IMR-90 (cell line): ENCODE measurements at regions not wholly inside any gene's neighbourhood (a gene's known extent, or its start where the extent isn't known, plus 50 kb on each side); places are given as distances from the start of the nearest gene placed in this dataset.

ENCODE experiments used
- ATAC-seq: fragments of 200-7000 bp; cut with Tn5 transposase; 2 replicates; pipeline ENCODE4 v1.9.1; 2020; ENCODE audit warnings: low read depth, mild to moderate bottlenecking, moderate library complexity
- BruUV-seq: library from RNA; stranded (reverse); fragments of 400-500 nt; replicated peaks from 2 replicates; lab custom pipeline; 2021; lab: Mats Ljungman, UMichigan
- CTCF ChIA-PET: fragments of 300-600 bp; formaldehyde crosslinking; extraction: SDS; loops from one replicate; lab custom pipeline; 2021; ENCODE audit warnings: antibody characterized with exemption; lab: Yijun Ruan, JAX
- POLR2A ChIA-PET: fragments of 300-600 bp; sonication (Branson Sonifier 250); formaldehyde crosslinking; loops from one replicate; lab custom pipeline; 2022; ENCODE audit warnings: antibody characterized with exemption; ENCODE audit not compliant: unreplicated experiment; lab: Charles Lee
- DNase-seq: peaks from one replicate; pipeline ENCODE4 v3.0.0; 2013
- H2AFZ ChIP-seq: replicated peaks from 2 replicates; pipeline ENCODE3; 2013; ENCODE audit warnings: low read length, mild to moderate bottlenecking; ENCODE audit not compliant: poor library complexity
- H2AK5ac ChIP-seq: 2 replicates; pipeline ENCODE4 v1.6.1; 2013; ENCODE audit warnings: low read depth, low read length, inconsistent platforms
- H2AK9ac ChIP-seq: replicated peaks from 2 replicates; pipeline ENCODE3; 2013; ENCODE audit warnings: mild to moderate bottlenecking, low read depth, low read length, moderate library complexity; ENCODE audit not compliant: poor library complexity
- H2BK120ac ChIP-seq: 2 replicates; pipeline ENCODE4 v1.6.1; 2013; ENCODE audit warnings: low read depth, low read length, inconsistent platforms
- H2BK15ac ChIP-seq: 3 replicates; pipeline ENCODE4 v1.6.1; 2013; ENCODE audit warnings: low read depth, low read length, inconsistent platforms
- H2BK20ac ChIP-seq: 2 replicates; pipeline ENCODE4 v1.6.1; 2013; ENCODE audit warnings: low read depth, mild to moderate bottlenecking, inconsistent platforms, low read length, moderate library complexity
- H2BK5ac ChIP-seq: 2 replicates; pipeline ENCODE4 v1.6.1; 2013; ENCODE audit warnings: mild to moderate bottlenecking, low read depth, low read length, inconsistent platforms; ENCODE audit not compliant: poor library complexity, severe bottlenecking
- H3K14ac ChIP-seq: replicated peaks from 2 replicates; pipeline ENCODE4 v1.6.1; 2013; ENCODE audit warnings: low read depth, low read length, inconsistent platforms
- H3K18ac ChIP-seq: 2 replicates; pipeline ENCODE4 v1.6.1; 2013; ENCODE audit warnings: low read depth, low read length, control low read depth
- H3K23ac ChIP-seq: 2 replicates; pipeline ENCODE4 v1.6.1; 2013; ENCODE audit warnings: low read depth, low read length, inconsistent platforms
- H3K27ac ChIP-seq: 2 replicates; pipeline ENCODE4 v1.5.1; 2013; ENCODE audit warnings: mild to moderate bottlenecking, control low read depth, low read length; ENCODE audit not compliant: insufficient read depth
- H3K27me3 ChIP-seq: 2 replicates; pipeline ENCODE4 v1.6.1; 2013; ENCODE audit warnings: low read length; ENCODE audit not compliant: control insufficient read depth, insufficient read depth
- H3K36me3 ChIP-seq: 2 replicates; pipeline ENCODE4 v1.6.1; 2013; ENCODE audit warnings: low read length, mixed read lengths; ENCODE audit not compliant: control insufficient read depth, insufficient read depth
- H3K4ac ChIP-seq: 2 replicates; pipeline ENCODE4 v1.6.1; 2013; ENCODE audit warnings: low read depth, low read length, inconsistent platforms
- H3K4me1 ChIP-seq: 2 replicates; pipeline ENCODE4 v1.6.1; 2013; ENCODE audit warnings: low read length, mixed read lengths; ENCODE audit not compliant: control insufficient read depth, insufficient read depth
- H3K4me2 ChIP-seq: 2 replicates; pipeline ENCODE4 v1.6.1; 2013; ENCODE audit warnings: low read depth, mild to moderate bottlenecking, control low read depth, low read length, moderate library complexity
- H3K4me3 ChIP-seq: 2 replicates; pipeline ENCODE4 v1.5.1; 2013; ENCODE audit warnings: low read depth, mild to moderate bottlenecking, control low read depth, low read length, moderate library complexity; ENCODE audit not compliant: insufficient read depth
- H3K56ac ChIP-seq: 2 replicates; pipeline ENCODE4 v1.6.1; 2013; ENCODE audit warnings: low read length, inconsistent platforms; ENCODE audit not compliant: insufficient read depth; ENCODE audit errors: extremely low read depth
- H3K79me1 ChIP-seq, 2 experiments: 2 replicates each; pipeline ENCODE4 v1.6.1; 2013; ENCODE audit warnings: low read length in 2 of 2, inconsistent platforms in 1 of 2, low read depth in 1 of 2
- H3K9ac ChIP-seq: 2 replicates; pipeline ENCODE4 v1.6.1; 2013; ENCODE audit warnings: low read depth, low read length, control low read depth
- H3K9me1 ChIP-seq: 2 replicates; pipeline ENCODE4 v1.6.1; 2013; ENCODE audit warnings: low read length, inconsistent platforms; ENCODE audit not compliant: insufficient read depth
- H3K9me3 ChIP-seq: 2 replicates; pipeline ENCODE4 v1.6.1; 2013; ENCODE audit warnings: low read length; ENCODE audit not compliant: control insufficient read depth, insufficient read depth
- H4K20me1 ChIP-seq: 2 replicates; pipeline ENCODE4 v1.6.1; 2013; ENCODE audit warnings: low read length, inconsistent platforms; ENCODE audit not compliant: insufficient read depth
- H4K5ac ChIP-seq: 2 replicates; pipeline ENCODE4 v1.6.1; 2013; ENCODE audit warnings: mild to moderate bottlenecking, low read depth, low read length, control low read depth
- H4K8ac ChIP-seq, 2 experiments: 2 replicates each; pipeline ENCODE4 v1.6.1; 2013; ENCODE audit warnings: low read depth in 2 of 2, low read length in 2 of 2, control low read depth in 1 of 2, inconsistent platforms in 1 of 2
- H4K91ac ChIP-seq: 2 replicates; pipeline ENCODE4 v1.6.1; 2013; ENCODE audit warnings: low read depth, low read length, inconsistent platforms; ENCODE audit not compliant: insufficient read depth
- BHLHE40 ChIP-seq: fragments of 150-350 bp; IDR thresholded peaks from 2 replicates; pipeline ENCODE4 v1.6.1; 2016; ENCODE audit warnings: mild to moderate bottlenecking, low read depth, low read length
- CEBPB ChIP-seq: IDR thresholded peaks from 2 replicates; pipeline ENCODE4 v1.6.1; 2012; ENCODE audit warnings: low read depth, low read length, improper control_type of control experiment
- CHD1 ChIP-seq: IDR thresholded peaks from 2 replicates; pipeline ENCODE4 v1.6.1; 2012; ENCODE audit warnings: low read depth, low read length, improper control_type of control experiment
- FOS ChIP-seq: fragments of 150-350 bp; IDR thresholded peaks from 2 replicates; pipeline ENCODE4 v1.6.1; 2016; ENCODE audit warnings: low read depth, low read length
- MAFK ChIP-seq: IDR thresholded peaks from 2 replicates; pipeline ENCODE4 v1.6.1; 2012; ENCODE audit warnings: low read depth, low read length, improper control_type of control experiment
- MAZ ChIP-seq: IDR thresholded peaks from 2 replicates; pipeline ENCODE4 v1.6.1; 2012; ENCODE audit warnings: low read depth, mild to moderate bottlenecking, low read length, improper control_type of control experiment, moderate library complexity, borderline replicate concordance
- MXI1 ChIP-seq: IDR thresholded peaks from 2 replicates; pipeline ENCODE4 v1.6.1; 2012; ENCODE audit warnings: low read depth, mild to moderate bottlenecking, low read length, moderate library complexity, borderline replicate concordance
- NFE2L2 ChIP-seq: fragments of 150-350 bp; IDR thresholded peaks from 2 replicates; pipeline ENCODE4 v1.6.1; 2016; ENCODE audit warnings: low read depth, mild to moderate bottlenecking, low read length
- POLR2A ChIP-seq: IDR thresholded peaks from 2 replicates; pipeline ENCODE4 v1.6.1; 2012; ENCODE audit warnings: mild to moderate bottlenecking, low read depth, low read length
- RAD21 ChIP-seq: IDR thresholded peaks from 2 replicates; pipeline ENCODE4 v1.6.1; 2012; ENCODE audit warnings: low read length, improper control_type of control experiment
- RCOR1 ChIP-seq: IDR thresholded peaks from 2 replicates; pipeline ENCODE4 v1.6.1; 2012; ENCODE audit warnings: mild to moderate bottlenecking, low read length, improper control_type of control experiment; ENCODE audit not compliant: insufficient replicate concordance
- RFX5 ChIP-seq: IDR thresholded peaks from 2 replicates; pipeline ENCODE4 v1.8.0; 2012; ENCODE audit warnings: low read depth, mild to moderate bottlenecking, low read length, moderate library complexity
- SMC3 ChIP-seq: fragments of 150-350 bp; IDR thresholded peaks from 2 replicates; pipeline ENCODE4 v1.6.1; 2016; ENCODE audit warnings: low read depth, mild to moderate bottlenecking, antibody characterized with exemption, low read length, moderate library complexity
- dilution Hi-C: fragments of 300-500 bp; cut with HindIII; formaldehyde crosslinking; loops from one replicate; pipeline ENCODE4 v1.14.3; 2018; ENCODE audit warnings: low sequenced_read_pairs; ENCODE audit not compliant: unreplicated experiment
- in situ Hi-C: fragments of 300-500 bp; cut with MboI; formaldehyde crosslinking; loops from 3 replicates; pipeline ENCODE4 v1.14.3; 2019; ENCODE audit warnings: low sequenced_read_pairs, inconsistent platforms, mixed read lengths
- intact Hi-C: fragments of 100-400 bp; cut with micrococcal nuclease; formaldehyde crosslinking; loops from 2 replicates; pipeline ENCODE4 v1.10.0; 2022
- TF ChIP-seq, protein P1 (sequence below): fragments of 150-350 bp; IDR thresholded peaks from 2 replicates; pipeline ENCODE4 v1.6.1; 2016; ENCODE audit warnings: low read depth, mild to moderate bottlenecking, low read length, moderate library complexity, borderline replicate concordance
- TF ChIP-seq, protein P2 (sequence below): conservative IDR thresholded peaks from 2 replicates; pipeline ENCODE4 v1.5.1; 2012; ENCODE audit warnings: mild to moderate bottlenecking, low read depth, low read length, improper control_type of control experiment
- TF ChIP-seq, protein P3 (sequence below): fragments of 150-350 bp; IDR thresholded peaks from 2 replicates; pipeline ENCODE4 v1.6.1; 2017; ENCODE audit warnings: mild to moderate bottlenecking, antibody characterized with exemption, low read length, low read depth

DNA sequence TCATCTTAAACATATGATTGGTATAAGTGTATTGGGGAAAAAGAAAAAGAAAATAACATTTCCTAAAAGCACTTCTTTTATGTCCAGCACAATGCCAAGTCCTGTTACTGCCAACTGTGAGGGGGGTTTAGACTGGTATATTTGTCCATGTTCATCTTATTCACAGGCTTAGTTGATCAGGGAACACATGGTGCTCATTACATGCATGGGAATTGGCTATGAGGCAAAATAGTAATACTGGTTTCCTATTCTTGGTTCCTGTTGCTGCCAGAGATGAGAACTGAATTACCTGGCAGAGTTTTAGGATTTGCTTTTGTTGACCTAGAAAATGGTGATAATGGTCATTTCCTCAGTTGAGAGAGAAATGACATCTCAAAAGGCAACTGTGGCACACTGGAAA, 398.8 kb downstream of the DUSP10 start:
- BruUV-seq: no TSS peak
- ATAC-seq: no peak

More for the DNA sequence above, 398.8 kb downstream of the DUSP10 start:
- no peak overlapping the region for H2AK9ac ChIP-seq
- no peak overlapping the region for H3K9ac ChIP-seq
- H4K20me1 ChIP-seq: no peaks in the 10 kb centered on the region
- no peak overlapping the region for H3K14ac ChIP-seq
- in situ Hi-C loops: no loop called here
- ChIA-PET POLR2A (no interaction called here), CTCF (no interaction called here)
- no peak overlapping the region for H3K18ac ChIP-seq
- no peak overlapping the region for H4K8ac ChIP-seq
- no peaks in the 10 kb centered on the region for H3K4me1 ChIP-seq
- H3K27me3 ChIP-seq: peaks cover under 1% of the 10 kb centered on the region; the same call in 1 of the 2 replicates
- TF ChIP-seq CHD1 (no peak), FOS (no peak), POLR2A (no peak), MXI1 (no peak), SMC3 (no peak), NFE2L2 (no peak), RCOR1 (no peak), CEBPB (no peak), BHLHE40 (no peak), RAD21 (no peak), MAFK (no peak), MAZ (no peak), RFX5 (no peak)
- TF ChIP-seq, protein P1, sequence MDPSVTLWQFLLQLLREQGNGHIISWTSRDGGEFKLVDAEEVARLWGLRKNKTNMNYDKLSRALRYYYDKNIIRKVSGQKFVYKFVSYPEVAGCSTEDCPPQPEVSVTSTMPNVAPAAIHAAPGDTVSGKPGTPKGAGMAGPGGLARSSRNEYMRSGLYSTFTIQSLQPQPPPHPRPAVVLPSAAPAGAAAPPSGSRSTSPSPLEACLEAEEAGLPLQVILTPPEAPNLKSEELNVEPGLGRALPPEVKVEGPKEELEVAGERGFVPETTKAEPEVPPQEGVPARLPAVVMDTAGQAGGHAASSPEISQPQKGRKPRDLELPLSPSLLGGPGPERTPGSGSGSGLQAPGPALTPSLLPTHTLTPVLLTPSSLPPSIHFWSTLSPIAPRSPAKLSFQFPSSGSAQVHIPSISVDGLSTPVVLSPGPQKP: no peak
- TF ChIP-seq, protein P2, sequence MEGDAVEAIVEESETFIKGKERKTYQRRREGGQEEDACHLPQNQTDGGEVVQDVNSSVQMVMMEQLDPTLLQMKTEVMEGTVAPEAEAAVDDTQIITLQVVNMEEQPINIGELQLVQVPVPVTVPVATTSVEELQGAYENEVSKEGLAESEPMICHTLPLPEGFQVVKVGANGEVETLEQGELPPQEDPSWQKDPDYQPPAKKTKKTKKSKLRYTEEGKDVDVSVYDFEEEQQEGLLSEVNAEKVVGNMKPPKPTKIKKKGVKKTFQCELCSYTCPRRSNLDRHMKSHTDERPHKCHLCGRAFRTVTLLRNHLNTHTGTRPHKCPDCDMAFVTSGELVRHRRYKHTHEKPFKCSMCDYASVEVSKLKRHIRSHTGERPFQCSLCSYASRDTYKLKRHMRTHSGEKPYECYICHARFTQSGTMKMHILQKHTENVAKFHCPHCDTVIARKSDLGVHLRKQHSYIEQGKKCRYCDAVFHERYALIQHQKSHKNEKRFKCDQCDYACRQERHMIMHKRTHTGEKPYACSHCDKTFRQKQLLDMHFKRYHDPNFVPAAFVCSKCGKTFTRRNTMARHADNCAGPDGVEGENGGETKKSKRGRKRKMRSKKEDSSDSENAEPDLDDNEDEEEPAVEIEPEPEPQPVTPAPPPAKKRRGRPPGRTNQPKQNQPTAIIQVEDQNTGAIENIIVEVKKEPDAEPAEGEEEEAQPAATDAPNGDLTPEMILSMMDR: no peak
- TF ChIP-seq, protein P3, sequence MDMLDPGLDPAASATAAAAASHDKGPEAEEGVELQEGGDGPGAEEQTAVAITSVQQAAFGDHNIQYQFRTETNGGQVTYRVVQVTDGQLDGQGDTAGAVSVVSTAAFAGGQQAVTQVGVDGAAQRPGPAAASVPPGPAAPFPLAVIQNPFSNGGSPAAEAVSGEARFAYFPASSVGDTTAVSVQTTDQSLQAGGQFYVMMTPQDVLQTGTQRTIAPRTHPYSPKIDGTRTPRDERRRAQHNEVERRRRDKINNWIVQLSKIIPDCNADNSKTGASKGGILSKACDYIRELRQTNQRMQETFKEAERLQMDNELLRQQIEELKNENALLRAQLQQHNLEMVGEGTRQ: no peak
- no peak overlapping the region for H3K4ac ChIP-seq
- intact Hi-C loops: no loop called here
- dilution Hi-C loops: no loop called here
- H4K5ac ChIP-seq: no peak overlapping the region
- no peaks in the 10 kb centered on the region for H3K9me1 ChIP-seq
- H2BK15ac ChIP-seq: no peak overlapping the region
- H3K4me3 ChIP-seq: no peak overlapping the region
- H3K23ac ChIP-seq: no peak overlapping the region
- H3K27ac ChIP-seq: no peak overlapping the region
- DNase-seq: no peak
- H2AFZ ChIP-seq: no peak overlapping the region
- H4K91ac ChIP-seq: no peak overlapping the region
- H2BK120ac ChIP-seq: no peak overlapping the region
- no peaks in the 10 kb centered on the region for H3K79me1 ChIP-seq
- no peak overlapping the region for H2BK20ac ChIP-seq
- no peaks in the 10 kb centered on the region for H3K36me3 ChIP-seq
- no peak overlapping the region for H3K56ac ChIP-seq
- no peak overlapping the region for H3K4me2 ChIP-seq
- H2AK5ac ChIP-seq: no peak overlapping the region
- H3K9me3 ChIP-seq: no peaks in the 10 kb centered on the region
- no peak overlapping the region for H2BK5ac ChIP-seq
